IMR-90 (cell line): ENCODE measurements at regions not wholly inside any gene's neighbourhood (a gene's known extent, or its start where the extent isn't known, plus 50 kb on each side); places are given as distances from the start of the nearest gene placed in this dataset.

Experiments
- ATAC-seq: fragments of 200-7000 bp; cut with Tn5 transposase; 2 replicates; pipeline ENCODE4 v1.9.1; 2020; ENCODE audit warnings: low read depth, mild to moderate bottlenecking, moderate library complexity
- BruUV-seq: library from RNA; stranded (reverse); fragments of 400-500 nt; replicated peaks from 2 replicates; lab custom pipeline; 2021; lab: Mats Ljungman, UMichigan
- CTCF ChIA-PET: fragments of 300-600 bp; formaldehyde crosslinking; extraction: SDS; loops from one replicate; lab custom pipeline; 2021; ENCODE audit warnings: antibody characterized with exemption; lab: Yijun Ruan, JAX
- POLR2A ChIA-PET: fragments of 300-600 bp; sonication (Branson Sonifier 250); formaldehyde crosslinking; loops from one replicate; lab custom pipeline; 2022; ENCODE audit warnings: antibody characterized with exemption; ENCODE audit not compliant: unreplicated experiment; lab: Charles Lee
- DNase-seq: peaks from one replicate; pipeline ENCODE4 v3.0.0; 2013
- H2AFZ ChIP-seq: replicated peaks from 2 replicates; pipeline ENCODE3; 2013; ENCODE audit warnings: low read length, mild to moderate bottlenecking; ENCODE audit not compliant: poor library complexity
- H2AK5ac ChIP-seq: 2 replicates; pipeline ENCODE4 v1.6.1; 2013; ENCODE audit warnings: low read depth, low read length, inconsistent platforms
- H2AK9ac ChIP-seq: replicated peaks from 2 replicates; pipeline ENCODE3; 2013; ENCODE audit warnings: mild to moderate bottlenecking, low read depth, low read length, moderate library complexity; ENCODE audit not compliant: poor library complexity
- H2BK120ac ChIP-seq: 2 replicates; pipeline ENCODE4 v1.6.1; 2013; ENCODE audit warnings: low read depth, low read length, inconsistent platforms
- H2BK15ac ChIP-seq: 3 replicates; pipeline ENCODE4 v1.6.1; 2013; ENCODE audit warnings: low read depth, low read length, inconsistent platforms
- H2BK20ac ChIP-seq: 2 replicates; pipeline ENCODE4 v1.6.1; 2013; ENCODE audit warnings: low read depth, mild to moderate bottlenecking, inconsistent platforms, low read length, moderate library complexity
- H2BK5ac ChIP-seq: 2 replicates; pipeline ENCODE4 v1.6.1; 2013; ENCODE audit warnings: mild to moderate bottlenecking, low read depth, low read length, inconsistent platforms; ENCODE audit not compliant: poor library complexity, severe bottlenecking
- H3K14ac ChIP-seq: replicated peaks from 2 replicates; pipeline ENCODE4 v1.6.1; 2013; ENCODE audit warnings: low read depth, low read length, inconsistent platforms
- H3K18ac ChIP-seq: 2 replicates; pipeline ENCODE4 v1.6.1; 2013; ENCODE audit warnings: low read depth, low read length, control low read depth
- H3K23ac ChIP-seq: 2 replicates; pipeline ENCODE4 v1.6.1; 2013; ENCODE audit warnings: low read depth, low read length, inconsistent platforms
- H3K27ac ChIP-seq: 2 replicates; pipeline ENCODE4 v1.5.1; 2013; ENCODE audit warnings: mild to moderate bottlenecking, control low read depth, low read length; ENCODE audit not compliant: insufficient read depth
- H3K27me3 ChIP-seq: 2 replicates; pipeline ENCODE4 v1.6.1; 2013; ENCODE audit warnings: low read length; ENCODE audit not compliant: control insufficient read depth, insufficient read depth
- H3K36me3 ChIP-seq: 2 replicates; pipeline ENCODE4 v1.6.1; 2013; ENCODE audit warnings: low read length, mixed read lengths; ENCODE audit not compliant: control insufficient read depth, insufficient read depth
- H3K4ac ChIP-seq: 2 replicates; pipeline ENCODE4 v1.6.1; 2013; ENCODE audit warnings: low read depth, low read length, inconsistent platforms
- H3K4me1 ChIP-seq: 2 replicates; pipeline ENCODE4 v1.6.1; 2013; ENCODE audit warnings: low read length, mixed read lengths; ENCODE audit not compliant: control insufficient read depth, insufficient read depth
- H3K4me2 ChIP-seq: 2 replicates; pipeline ENCODE4 v1.6.1; 2013; ENCODE audit warnings: low read depth, mild to moderate bottlenecking, control low read depth, low read length, moderate library complexity
- H3K4me3 ChIP-seq: 2 replicates; pipeline ENCODE4 v1.5.1; 2013; ENCODE audit warnings: low read depth, mild to moderate bottlenecking, control low read depth, low read length, moderate library complexity; ENCODE audit not compliant: insufficient read depth
- H3K56ac ChIP-seq: 2 replicates; pipeline ENCODE4 v1.6.1; 2013; ENCODE audit warnings: low read length, inconsistent platforms; ENCODE audit not compliant: insufficient read depth; ENCODE audit errors: extremely low read depth
- H3K79me1 ChIP-seq, 2 experiments: 2 replicates each; pipeline ENCODE4 v1.6.1; 2013; ENCODE audit warnings: low read length in 2 of 2, inconsistent platforms in 1 of 2, low read depth in 1 of 2
- H3K9ac ChIP-seq: 2 replicates; pipeline ENCODE4 v1.6.1; 2013; ENCODE audit warnings: low read depth, low read length, control low read depth
- H3K9me1 ChIP-seq: 2 replicates; pipeline ENCODE4 v1.6.1; 2013; ENCODE audit warnings: low read length, inconsistent platforms; ENCODE audit not compliant: insufficient read depth
- H3K9me3 ChIP-seq: 2 replicates; pipeline ENCODE4 v1.6.1; 2013; ENCODE audit warnings: low read length; ENCODE audit not compliant: control insufficient read depth, insufficient read depth
- H4K20me1 ChIP-seq: 2 replicates; pipeline ENCODE4 v1.6.1; 2013; ENCODE audit warnings: low read length, inconsistent platforms; ENCODE audit not compliant: insufficient read depth
- H4K5ac ChIP-seq: 2 replicates; pipeline ENCODE4 v1.6.1; 2013; ENCODE audit warnings: mild to moderate bottlenecking, low read depth, low read length, control low read depth
- H4K8ac ChIP-seq, 2 experiments: 2 replicates each; pipeline ENCODE4 v1.6.1; 2013; ENCODE audit warnings: low read depth in 2 of 2, low read length in 2 of 2, control low read depth in 1 of 2, inconsistent platforms in 1 of 2
- H4K91ac ChIP-seq: 2 replicates; pipeline ENCODE4 v1.6.1; 2013; ENCODE audit warnings: low read depth, low read length, inconsistent platforms; ENCODE audit not compliant: insufficient read depth
- CEBPB ChIP-seq: IDR thresholded peaks from 2 replicates; pipeline ENCODE4 v1.6.1; 2012; ENCODE audit warnings: low read depth, low read length, improper control_type of control experiment
- CHD1 ChIP-seq: IDR thresholded peaks from 2 replicates; pipeline ENCODE4 v1.6.1; 2012; ENCODE audit warnings: low read depth, low read length, improper control_type of control experiment
- MXI1 ChIP-seq: IDR thresholded peaks from 2 replicates; pipeline ENCODE4 v1.6.1; 2012; ENCODE audit warnings: low read depth, mild to moderate bottlenecking, low read length, moderate library complexity, borderline replicate concordance
- WGBS, 2 experiments: methylation state at CpG; one replicate each; pipeline versions ENCODE4 v1.1.5 to v1.1.7; 2013; ENCODE audit warnings: missing lambda C conversion rate in 2 of 2; ENCODE audit not compliant: insufficient read length in 1 of 2; ENCODE audit errors: extremely low coverage in 2 of 2; 5-methylcytosine and 5-hydroxymethylcytosine counted together
- dilution Hi-C: fragments of 300-500 bp; cut with HindIII; formaldehyde crosslinking; loops from one replicate; pipeline ENCODE4 v1.14.3; 2018; ENCODE audit warnings: low sequenced_read_pairs; ENCODE audit not compliant: unreplicated experiment
- in situ Hi-C: fragments of 300-500 bp; cut with MboI; formaldehyde crosslinking; loops from 3 replicates; pipeline ENCODE4 v1.14.3; 2019; ENCODE audit warnings: low sequenced_read_pairs, inconsistent platforms, mixed read lengths
- intact Hi-C: fragments of 100-400 bp; cut with micrococcal nuclease; formaldehyde crosslinking; loops from 2 replicates; pipeline ENCODE4 v1.10.0; 2022

DNA sequence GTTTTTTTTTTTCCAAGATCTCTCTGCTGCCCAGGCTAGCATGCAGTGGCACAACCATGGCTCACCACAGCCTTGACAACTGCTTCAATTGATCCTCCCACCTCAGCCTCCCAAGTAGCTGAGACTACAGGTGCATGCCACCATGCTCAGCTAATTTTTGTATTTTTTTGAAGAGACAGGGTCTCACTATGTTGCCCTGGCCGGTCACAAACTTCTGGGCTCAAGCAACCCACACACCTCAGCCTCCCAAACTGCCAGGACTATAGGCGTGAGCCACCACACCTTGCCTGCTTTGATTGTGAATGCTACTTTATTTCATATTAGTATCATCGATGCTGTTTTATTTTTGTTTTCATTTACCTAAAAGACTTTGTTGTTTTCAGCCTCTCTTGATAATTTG lies 81.5 kb upstream of the GNAZ start:
- DNase-seq (no peak), ATAC-seq (no peak)
- Histone ChIP-seq H3K14ac (no peak overlapping the region), H3K9me1 (no peaks in the 10 kb centered on the region), H2BK20ac (no peak overlapping the region), H3K18ac (no peak overlapping the region), H2AFZ (no peak overlapping the region), H2BK15ac (no peak overlapping the region), H4K5ac (no peak overlapping the region), H3K56ac (no peak overlapping the region), H4K8ac (no peak overlapping the region), H3K4me1 (no peaks in the 10 kb centered on the region), H3K36me3 (no peaks in the 10 kb centered on the region), H3K4me3 (no peak overlapping the region), H3K27ac (no peak overlapping the region), H4K20me1 (no peaks in the 10 kb centered on the region), H4K91ac (no peak overlapping the region), H3K9ac (no peak overlapping the region), H3K27me3 (no peaks in the 10 kb centered on the region), H3K4ac (no peak overlapping the region), H2BK5ac (no peak overlapping the region), H3K23ac (no peak overlapping the region), H3K9me3 (no peaks in the 10 kb centered on the region), H2AK9ac (no peak overlapping the region), H2AK5ac (no peak overlapping the region), H2BK120ac (no peak overlapping the region), H3K4me2 (no peak overlapping the region), H3K79me1 (no peaks in the 10 kb centered on the region)
- dilution Hi-C loops = no loop called here
- intact Hi-C loops = no loop called here
- CTCF ChIA-PET = no interaction called here
- BruUV-seq = no TSS peak
- no CpG with 5 or more reads among the region's 3 CpGs for WGBS, 2 experiments
- POLR2A ChIA-PET = no interaction called here
- in situ Hi-C loops = no loop called here
- no peak for TF ChIP-seq MXI1
- no peak for TF ChIP-seq CHD1
- no peak for TF ChIP-seq CEBPB
